ENCODE measurements at regions not wholly inside any gene's neighbourhood (a gene's known extent, or its start where the extent isn't known, plus 50 kb on each side); places are given as distances from the start of the nearest gene placed in this dataset.

DNA sequence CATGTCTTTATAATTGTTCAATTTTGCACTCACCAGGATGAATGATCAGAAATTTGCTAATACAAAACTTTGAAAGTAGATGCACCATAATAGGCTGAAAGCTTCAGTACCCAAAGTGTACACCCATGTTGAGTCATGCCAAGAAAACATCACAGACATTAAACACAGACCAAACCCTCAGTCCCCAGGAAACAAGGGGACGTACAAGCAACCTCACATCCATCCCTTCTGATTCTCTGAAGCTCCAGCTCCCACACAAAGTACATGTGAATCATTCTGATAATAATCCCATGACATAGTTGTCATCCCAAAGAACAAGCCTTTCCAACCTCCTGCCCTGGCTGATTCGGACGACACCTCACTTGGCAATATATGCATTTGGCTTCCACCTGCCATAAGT is 183.8 kb downstream of the SNX19 start:
- TF ChIP-seq, protein P1, sequence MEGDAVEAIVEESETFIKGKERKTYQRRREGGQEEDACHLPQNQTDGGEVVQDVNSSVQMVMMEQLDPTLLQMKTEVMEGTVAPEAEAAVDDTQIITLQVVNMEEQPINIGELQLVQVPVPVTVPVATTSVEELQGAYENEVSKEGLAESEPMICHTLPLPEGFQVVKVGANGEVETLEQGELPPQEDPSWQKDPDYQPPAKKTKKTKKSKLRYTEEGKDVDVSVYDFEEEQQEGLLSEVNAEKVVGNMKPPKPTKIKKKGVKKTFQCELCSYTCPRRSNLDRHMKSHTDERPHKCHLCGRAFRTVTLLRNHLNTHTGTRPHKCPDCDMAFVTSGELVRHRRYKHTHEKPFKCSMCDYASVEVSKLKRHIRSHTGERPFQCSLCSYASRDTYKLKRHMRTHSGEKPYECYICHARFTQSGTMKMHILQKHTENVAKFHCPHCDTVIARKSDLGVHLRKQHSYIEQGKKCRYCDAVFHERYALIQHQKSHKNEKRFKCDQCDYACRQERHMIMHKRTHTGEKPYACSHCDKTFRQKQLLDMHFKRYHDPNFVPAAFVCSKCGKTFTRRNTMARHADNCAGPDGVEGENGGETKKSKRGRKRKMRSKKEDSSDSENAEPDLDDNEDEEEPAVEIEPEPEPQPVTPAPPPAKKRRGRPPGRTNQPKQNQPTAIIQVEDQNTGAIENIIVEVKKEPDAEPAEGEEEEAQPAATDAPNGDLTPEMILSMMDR (IDR thresholded peaks at IDR 0.05): no peak
- no peak overlapping the region for H3K4me3 ChIP-seq
- no peak overlapping the region for H3K27ac ChIP-seq
- no peak for DNase-seq (ENCODE audit: low spot score)

DNA sequence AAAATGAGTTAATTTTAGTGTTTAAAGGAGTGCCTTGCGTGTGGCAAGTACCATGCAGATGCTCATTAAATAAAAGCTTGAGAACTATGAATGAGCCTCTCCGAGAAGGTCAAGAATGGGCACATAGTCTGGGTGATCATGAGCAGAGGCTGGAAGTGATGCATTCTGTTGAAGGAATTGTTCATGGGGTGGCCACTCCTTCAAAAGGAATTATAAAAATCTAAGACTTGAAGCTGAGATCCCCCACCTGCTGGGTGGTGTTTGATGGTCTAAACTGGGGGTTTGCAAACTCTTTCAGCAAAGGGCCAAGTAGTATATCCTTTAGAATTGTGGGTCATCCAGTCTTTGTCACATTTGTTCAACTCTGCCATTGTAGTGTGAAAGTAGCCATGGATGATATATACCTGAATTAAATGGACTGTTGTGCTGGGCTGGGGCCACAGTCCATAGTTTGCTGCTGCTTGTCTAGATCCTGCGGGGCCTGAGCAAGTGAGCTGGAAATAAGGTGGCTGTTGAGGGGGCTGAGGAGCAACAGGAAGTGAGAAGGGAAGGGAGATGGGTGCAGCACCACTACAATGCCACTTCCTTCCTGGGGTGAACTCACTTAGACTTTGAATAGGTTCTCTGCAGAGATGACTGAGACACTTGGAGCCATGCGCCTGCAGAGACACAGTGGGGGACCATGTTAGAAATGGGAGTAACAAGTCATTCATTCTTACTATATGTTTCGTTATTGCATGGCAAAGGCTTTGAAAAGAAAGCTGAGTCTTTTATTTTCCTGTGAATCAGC is 179.0 kb downstream of the SNX19 start:
- no peak overlapping the region for H3K4me3 ChIP-seq
- no peak overlapping the region for H3K27ac ChIP-seq
- TF ChIP-seq, protein P1 (IDR thresholded peaks at IDR 0.05): no peak
- no peak for DNase-seq (ENCODE audit: low spot score)

DNA sequence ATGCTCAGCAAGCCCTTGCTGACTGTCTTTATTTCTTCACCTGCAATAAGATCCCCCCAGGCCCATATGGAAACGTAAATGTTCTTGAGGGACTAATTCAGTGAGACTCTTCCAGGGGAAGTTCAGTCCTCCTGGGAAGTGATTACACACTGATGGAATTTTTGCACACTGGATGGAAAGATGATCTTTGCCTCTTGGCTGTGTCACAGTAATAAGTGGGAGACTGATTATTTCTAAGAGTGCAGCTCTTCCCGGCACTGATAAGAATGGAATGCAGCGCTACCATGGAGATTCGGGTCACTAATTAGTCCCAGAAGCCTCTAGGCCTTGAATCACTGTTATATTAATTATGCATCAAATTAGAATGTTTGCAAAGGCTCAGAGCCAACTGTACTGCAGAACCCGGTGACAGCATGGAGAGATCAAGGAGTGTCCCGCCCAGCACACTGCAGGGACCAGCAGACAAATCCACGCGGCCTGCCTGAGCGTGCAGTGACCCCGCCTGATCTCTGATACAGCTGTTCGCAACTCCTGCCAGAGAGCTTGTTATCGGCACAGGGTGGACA is 178.3 kb downstream of the SNX19 start:
- H3K27ac ChIP-seq: peak overlapping the region in 1 of 2 donors; percentile 24
- TF ChIP-seq, protein P1 (IDR thresholded peaks at IDR 0.05): no peak
- H3K4me3 ChIP-seq: peak overlapping the region; percentile 25
- no peak for DNase-seq (ENCODE audit: low spot score)

DNA sequence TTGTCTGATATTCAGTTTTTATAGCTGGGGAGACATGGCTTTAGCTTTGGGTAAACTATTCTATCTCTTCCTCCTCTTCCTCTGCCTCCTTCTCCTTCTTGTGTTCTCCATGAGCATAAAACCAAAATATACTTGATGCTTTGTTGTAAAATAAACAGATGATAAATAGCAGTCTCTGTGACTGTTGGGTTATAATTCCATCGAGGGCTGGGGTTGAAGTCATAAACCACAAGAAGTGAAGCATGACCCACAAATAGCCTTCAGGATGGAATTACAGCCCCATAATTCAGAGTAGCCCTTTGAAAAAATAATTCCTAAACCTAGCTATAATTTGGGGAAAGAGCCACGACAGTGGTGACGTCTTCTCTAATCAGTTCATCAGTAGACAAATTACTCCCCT is 177.7 kb downstream of the SNX19 start:
- peak overlapping the region in 1 of 2 donors; percentile 24 for H3K27ac ChIP-seq
- TF ChIP-seq, protein P1 (IDR thresholded peaks at IDR 0.05): no peak
- H3K4me3 ChIP-seq: no peak overlapping the region
- DNase-seq (ENCODE audit: low spot score): no peak

DNA sequence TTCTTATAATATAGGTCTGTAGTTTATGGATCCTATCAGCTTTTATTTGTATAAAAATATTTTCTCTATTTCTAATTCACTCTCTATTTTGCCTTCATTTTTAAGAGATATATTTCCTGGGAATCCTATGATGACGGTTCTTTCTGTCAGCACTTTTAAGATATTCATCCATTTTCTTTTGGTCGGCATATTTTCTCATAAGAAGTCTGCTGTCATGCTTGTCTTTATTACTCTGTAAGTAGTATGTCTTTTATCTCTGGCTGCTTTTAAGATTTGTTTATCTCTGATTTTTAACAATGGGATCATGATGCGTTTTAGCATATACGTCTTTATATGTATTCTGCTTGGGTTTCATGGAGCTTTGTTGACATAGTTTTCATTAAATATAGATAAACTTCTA is 175.5 kb downstream of the SNX19 start:
- H3K27ac ChIP-seq: no peak overlapping the region
- TF ChIP-seq, protein P1 (IDR thresholded peaks at IDR 0.05): no peak

DNA sequence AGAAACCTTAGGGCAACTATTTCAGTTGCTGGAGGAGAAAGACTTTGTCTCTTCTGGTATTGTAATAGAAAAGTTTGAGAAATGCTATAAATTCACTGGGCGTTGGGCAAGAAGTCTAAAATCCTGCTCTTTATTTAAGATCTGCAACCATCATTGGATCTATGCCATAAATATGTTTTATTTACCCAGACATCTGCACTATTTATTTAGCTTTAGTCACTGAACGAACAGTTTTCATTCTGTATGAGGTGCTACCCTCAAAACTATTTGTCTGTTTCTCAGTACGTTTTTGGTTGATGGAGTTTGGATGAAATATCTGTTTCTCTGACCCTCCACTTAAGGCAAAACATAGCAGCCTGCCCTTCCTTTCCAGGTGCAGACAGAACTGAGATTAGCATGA is 171.5 kb downstream of the SNX19 start:
- Histone ChIP-seq H3K27ac (no peak overlapping the region), H3K4me3 (no peak overlapping the region)
- TF ChIP-seq, protein P1 (IDR thresholded peaks at IDR 0.05): no peak
- no peak for DNase-seq (ENCODE audit: low spot score)

More for the DNA sequence above, 175.5 kb downstream of the SNX19 start:
- DNase-seq (ENCODE audit: low spot score): no peak
- no peak overlapping the region for H3K4me3 ChIP-seq

DNA sequence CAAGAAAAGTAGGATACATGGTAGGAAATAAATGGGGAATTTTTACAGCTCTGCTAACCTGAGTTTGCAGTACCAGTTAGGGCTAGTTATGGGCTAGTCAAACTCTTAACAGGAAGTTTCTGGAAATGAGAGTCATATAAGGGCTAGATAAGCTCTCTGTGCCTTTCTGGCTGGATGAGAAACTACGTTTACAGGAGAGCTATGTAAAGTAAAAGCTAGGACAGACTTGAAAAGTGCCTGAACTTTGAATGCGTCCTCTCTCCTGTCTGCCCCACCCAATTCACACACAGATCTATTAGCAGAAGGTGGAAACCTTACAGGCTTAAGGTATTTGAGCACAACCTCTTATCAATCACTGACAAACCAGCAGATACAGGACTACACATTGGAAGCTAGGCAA is 167.1 kb downstream of the SNX19 start:
- TF ChIP-seq, protein P1 (IDR thresholded peaks at IDR 0.05): no peak
- Histone ChIP-seq H3K27ac (no peak overlapping the region), H3K4me3 (no peak overlapping the region)
- DNase-seq (ENCODE audit: low spot score): no peak
